ENCODE measurements at regions not wholly inside any gene's neighbourhood (a gene's known extent, or its start where the extent isn't known, plus 50 kb on each side); places are given as distances from the start of the nearest gene placed in this dataset.
"Not testable (repeated sequence)": the region's sequence is repeated elsewhere in the genome, so short reads cannot be mapped to it uniquely, and the experiment has no call there.

GRCh38 chr1:157409927-157410326 lies 142.4 kb downstream of the FCRL5 start:
- DNase-seq (ENCODE audit: low read depth): no peak

DNA sequence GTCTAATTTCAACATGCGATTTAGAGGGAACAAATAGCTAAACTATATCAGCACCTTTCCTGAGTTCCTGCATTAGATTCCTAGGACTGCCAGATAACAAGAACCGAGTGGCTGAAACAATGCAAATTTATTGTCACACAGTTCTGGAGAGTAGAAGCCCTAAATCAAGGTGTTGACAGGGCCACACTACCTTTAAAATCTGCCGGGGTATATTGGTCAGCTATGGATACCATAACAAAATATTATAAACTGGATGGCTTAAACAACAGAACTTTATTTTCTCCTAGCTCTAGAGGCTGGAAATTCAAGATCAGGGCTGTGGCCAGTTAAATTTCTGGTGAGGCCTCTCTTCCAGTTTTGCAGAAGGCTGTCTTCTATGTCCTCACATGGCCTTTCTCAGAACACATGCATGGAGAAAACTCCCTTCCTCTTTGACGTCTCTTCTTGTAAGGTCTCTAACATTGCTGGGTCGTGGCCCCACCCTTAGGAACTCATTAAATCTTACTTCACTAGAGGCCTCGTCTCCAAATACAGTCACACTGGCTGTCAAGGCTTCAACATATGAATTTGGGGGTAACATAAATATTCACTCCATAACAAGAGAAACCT lies 144.3 kb downstream of the FCRL5 start:
- no peak for DNase-seq (ENCODE audit: low read depth)

DNA sequence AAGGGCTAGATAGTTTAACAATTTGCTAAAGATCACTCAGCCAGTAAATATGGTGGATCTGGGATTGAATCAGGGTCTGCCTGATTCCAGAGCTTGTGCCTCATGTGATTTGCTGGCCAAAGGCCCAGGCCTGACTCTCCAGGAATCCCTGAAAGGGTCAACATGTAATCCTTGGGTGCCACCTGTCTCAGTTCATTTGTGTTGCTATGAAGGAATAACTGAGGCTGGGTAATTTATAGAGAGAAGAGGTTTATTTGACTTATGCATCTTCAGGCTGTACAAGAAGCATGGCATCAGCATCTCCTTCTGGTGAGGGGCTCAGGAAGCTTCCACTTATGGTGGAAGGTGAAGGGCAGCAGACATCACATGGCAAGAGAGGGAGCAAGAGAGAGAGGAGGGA lies 144.9 kb downstream of the FCRL5 start:
- no peak for DNase-seq (ENCODE audit: low read depth)

GRCh38 chr1:157405662-157406061 lies 146.7 kb downstream of the FCRL5 start:
- DNase-seq (ENCODE audit: low read depth): no peak

DNA sequence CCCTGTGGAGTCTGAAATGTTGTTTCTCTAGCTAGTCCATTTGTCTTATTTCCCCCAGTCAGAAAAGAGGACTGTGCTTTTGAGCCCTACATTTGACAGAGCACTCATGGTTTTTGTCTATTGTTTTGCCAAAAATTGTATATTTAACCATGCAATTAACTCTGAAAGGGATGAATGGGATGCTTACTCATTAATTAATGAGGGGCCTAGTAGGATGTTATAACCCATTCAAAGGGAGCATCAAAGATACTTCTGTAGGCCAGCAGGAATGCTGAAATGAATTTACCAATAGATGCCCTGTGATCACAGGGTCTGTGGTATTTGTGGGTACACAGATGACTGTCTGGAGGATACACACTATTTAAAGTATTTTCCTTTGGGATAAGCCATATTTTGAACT lies 147.7 kb downstream of the FCRL5 start:
- DNase-seq (ENCODE audit: low read depth): no peak

DNA sequence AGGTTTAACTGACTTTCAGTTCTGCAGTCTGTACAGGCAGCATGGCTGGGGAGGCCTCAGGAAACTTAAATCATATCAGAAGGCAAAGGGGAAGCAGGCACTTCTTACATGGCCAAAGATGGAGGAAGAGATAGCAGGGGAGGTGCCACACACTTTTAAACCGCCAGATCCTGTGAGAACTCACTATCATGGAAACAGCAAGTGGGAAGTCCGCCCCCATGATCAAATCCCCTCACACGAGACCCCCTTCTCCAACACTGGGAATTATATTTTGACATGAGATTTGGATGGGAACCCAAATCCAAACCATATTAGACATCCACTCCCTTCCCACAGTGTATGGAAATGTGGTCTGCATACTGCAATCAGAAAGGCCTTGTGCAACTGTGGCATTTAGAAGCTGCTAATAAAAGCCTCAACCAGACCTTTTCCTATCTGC lies 148.2 kb downstream of the FCRL5 start:
- peak; percentile 50 for DNase-seq (ENCODE audit: low read depth)

DNA sequence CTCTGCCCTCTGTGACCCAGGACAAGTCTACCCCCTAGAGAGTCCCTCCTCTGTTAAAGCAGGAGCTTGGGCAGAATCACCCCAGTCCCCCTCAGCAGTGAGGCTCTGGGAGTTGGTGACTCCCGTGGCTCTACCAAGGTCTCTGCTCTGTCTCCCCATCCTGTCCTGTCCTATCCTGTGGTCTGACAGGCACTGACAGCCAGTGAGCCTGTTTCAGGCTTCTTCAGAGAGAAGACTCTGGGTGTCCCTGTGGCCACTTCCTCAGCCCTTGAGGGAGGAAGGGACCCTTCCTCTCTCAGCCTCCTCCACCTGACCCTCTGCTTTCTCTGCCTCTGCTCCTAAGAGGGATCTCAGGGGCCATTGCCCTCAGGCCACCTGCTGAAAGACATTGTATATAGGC lies 148.7 kb downstream of the FCRL5 start:
- DNase-seq (ENCODE audit: low read depth): no peak

DNA sequence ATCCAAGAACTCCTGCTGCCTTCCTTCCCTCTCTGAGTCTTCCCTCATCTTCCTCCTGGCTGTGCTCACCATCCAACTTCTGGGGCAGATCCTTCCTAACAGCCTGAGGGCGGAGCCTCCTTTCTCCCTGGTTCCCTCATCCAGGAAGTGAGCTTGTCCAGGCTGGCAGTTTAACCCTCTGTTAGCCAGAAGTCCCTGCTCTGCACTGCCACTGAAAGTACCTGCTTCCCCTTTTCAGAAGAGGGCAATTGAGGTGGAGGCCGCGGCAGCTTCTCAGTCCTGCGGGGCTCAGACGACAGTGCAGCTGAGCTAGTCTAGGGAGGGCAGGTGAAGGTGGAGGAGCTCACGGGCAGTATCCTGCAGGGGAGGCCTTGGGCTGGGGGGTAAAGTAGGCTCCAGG lies 149.1 kb downstream of the FCRL5 start:
- peak; percentile 37 for DNase-seq (ENCODE audit: low read depth)

GRCh38 chr1:157400766-157401165 lies 151.5 kb downstream of the FCRL5 start:
- DNase-seq (ENCODE audit: low read depth): no peak

GRCh38 chr1:157399984-157400382 lies 152.3 kb downstream of the FCRL5 start:
- DNase-seq (ENCODE audit: low read depth): peak; percentile 75

GRCh38 chr1:157399343-157399983 lies 152.9 kb downstream of the FCRL5 start:
- DNase-seq (ENCODE audit: low read depth): peak; percentile 6

- peak; percentile 75 for DNase-seq (ENCODE audit: low read depth)
Observed at GRCh38 chr1:157390651-157391050, 161.7 kb downstream of the FCRL5 start.

DNA sequence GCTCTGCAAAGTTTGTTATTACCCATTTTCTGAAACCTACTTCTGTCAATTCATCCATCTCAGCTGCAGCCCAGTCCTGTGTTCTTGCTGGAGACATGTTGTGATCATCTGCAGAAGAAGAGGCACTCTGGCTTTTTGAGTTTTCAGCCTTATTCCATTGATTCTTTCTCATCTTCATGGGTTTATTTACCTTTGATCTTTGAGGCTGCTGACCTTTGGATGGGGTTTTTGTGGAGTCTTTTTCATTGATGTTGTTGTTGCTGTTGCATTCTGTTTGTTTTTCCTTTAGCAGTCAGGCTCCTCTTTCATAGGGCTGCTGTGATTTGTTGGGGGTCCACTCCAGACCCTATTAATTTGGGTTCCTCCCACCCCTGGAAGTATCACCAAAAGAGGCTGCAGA lies 164.3 kb downstream of the FCRL5 start:
- no peak for DNase-seq (ENCODE audit: low read depth)

DNA sequence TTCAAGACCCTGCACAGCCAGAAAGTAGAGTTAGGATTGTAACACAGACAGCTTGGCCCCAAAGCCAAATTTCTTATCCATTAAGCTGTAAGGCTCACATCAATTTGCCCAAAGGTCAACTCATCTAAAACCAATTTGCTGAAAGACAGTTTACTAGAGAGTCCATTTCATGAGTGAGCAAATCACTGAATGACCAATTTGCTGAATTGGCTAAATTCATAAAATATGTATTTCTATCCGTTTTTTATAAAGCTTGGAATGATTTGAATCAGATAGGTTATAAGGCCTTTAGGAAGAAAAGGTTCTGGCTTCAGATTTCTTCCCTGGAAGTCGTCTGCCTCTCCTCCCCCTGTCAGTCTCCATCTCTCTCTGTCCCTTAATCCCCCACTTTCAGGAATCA lies 168.1 kb downstream of the FCRL5 start:
- no peak for DNase-seq (ENCODE audit: low read depth)

GRCh38 chr1:157382351-157382750 lies 170.0 kb downstream of the FCRL5 start:
- no peak for DNase-seq (ENCODE audit: low read depth)

DNA sequence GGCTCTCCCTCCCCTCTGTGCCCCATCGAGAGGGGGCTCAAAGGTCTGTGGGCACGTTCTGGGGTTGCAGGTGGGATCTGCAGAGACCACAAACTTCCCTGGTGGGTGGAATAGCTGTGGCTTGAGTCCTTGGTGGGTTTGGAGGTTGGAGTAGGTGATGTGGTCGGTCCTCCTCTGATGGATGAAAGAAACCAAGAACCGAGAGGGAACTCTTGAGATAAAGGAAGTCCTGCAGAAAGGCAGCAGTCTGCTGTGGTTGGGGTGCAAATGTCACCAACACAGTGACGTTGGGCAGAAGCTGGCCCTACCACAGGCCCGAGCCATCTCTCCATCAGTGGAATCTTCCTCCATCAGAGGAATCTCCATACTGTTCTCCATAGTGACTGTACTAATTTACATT lies 171.8 kb downstream of the FCRL5 start:
- DNase-seq (ENCODE audit: low read depth): no peak

DNA sequence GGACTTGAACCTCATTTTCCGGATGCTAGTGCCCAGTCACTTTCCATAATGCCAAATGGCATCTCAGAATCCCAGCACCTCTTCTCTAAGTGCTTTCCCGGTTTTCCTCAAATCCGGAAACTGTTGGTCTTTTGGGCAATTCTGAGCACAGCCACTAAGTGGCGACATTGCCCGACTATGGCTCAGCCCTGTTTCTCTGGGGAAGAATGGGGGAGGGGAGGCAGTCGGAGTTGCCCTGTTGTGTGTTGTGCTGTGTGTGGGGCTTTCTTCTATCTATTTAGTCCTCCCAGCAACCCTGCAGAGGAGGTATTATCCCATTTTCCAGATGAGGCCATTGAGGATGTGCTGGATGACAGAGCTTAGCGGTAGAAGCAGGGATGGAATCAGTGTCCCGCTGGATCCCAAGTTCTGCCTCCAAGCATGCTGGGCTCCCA lies 175.0 kb downstream of the FCRL5 start:
- DNase-seq (ENCODE audit: low read depth): peak; percentile 27

- DNase-seq (ENCODE audit: low read depth): no peak
Observed at GRCh38 chr1:157376681-157377080, 175.6 kb downstream of the FCRL5 start.

DNA sequence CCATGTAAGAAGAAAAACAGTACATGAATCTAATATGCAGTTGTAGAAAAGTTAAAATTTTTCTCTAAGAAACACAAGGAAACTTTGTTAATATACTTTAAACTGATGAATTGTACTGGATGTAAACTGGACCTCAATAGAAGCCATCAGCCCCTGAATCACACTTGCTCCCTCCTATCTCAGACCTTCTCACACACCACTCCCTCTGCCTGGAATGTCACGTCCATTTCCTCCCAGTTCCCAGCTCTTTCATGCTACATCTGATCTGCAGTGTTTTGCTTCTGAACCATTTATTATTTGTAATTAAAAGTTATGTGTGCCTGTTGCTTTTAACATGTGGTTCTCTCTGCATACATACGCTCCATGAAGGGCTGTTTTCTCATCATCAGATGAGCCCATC lies 180.0 kb downstream of the FCRL5 start:
- not testable (repeated sequence) for DNase-seq (ENCODE audit: low read depth)

DNA sequence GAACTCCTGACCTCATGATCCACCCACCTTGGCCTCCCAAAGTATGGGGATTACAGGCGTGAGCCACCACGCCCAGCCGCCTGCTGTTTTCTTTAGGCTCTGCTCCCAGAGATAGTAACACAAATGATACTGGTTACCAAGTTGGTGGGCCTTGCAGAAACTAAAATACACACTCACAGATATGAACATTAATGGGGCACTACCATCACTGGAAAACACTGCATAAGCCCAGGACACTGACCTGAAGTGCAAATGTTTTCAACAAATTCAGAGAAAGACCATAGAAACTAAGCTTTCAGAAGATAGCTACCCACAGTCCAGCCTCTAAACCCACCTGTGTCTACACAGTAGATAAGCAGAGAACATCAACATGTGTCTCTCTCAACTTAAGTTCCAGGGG lies 180.5 kb downstream of the FCRL5 start:
- DNase-seq (ENCODE audit: low read depth): no peak

DNA sequence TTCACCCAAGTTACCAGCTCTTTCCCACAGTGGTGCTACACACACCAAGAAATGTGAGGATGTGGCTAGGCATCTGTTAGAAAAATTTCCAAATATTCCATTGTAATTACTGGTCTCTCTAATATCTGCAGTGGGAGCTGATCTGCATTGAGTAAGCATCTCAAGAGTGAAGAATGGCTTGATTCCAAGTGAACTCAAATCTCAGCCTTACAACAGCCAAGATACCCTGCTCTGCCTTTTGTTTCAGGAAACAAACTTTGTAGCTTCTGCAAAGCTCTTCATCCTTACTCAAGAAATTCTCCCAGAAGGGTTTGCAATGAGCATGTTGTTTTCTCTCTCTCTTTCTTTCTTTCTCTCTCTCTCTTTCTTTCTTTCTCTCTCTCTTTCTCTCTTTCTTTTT lies 181.1 kb downstream of the FCRL5 start:
- DNase-seq (ENCODE audit: low read depth): no peak

DNA sequence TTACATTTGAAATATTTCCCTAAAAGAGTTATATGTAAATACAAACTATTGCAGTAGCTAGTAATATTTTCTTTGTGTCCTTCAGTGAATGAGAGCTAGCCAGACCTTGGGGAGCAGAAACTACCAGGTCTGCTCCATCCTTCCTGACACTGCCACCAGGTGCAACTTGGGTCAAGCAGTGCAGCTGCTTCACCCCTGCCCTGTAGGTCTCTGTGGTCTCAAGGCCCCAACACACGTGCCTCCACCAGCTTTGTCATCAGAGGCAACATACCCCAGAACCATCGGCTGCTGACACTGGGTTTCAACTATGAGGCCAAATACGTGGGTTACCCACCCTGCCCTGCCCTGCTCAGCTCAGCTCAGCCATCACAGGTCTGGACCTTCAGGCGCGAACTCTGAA lies 181.6 kb downstream of the FCRL5 start:
- no peak for DNase-seq (ENCODE audit: low read depth)

DNA sequence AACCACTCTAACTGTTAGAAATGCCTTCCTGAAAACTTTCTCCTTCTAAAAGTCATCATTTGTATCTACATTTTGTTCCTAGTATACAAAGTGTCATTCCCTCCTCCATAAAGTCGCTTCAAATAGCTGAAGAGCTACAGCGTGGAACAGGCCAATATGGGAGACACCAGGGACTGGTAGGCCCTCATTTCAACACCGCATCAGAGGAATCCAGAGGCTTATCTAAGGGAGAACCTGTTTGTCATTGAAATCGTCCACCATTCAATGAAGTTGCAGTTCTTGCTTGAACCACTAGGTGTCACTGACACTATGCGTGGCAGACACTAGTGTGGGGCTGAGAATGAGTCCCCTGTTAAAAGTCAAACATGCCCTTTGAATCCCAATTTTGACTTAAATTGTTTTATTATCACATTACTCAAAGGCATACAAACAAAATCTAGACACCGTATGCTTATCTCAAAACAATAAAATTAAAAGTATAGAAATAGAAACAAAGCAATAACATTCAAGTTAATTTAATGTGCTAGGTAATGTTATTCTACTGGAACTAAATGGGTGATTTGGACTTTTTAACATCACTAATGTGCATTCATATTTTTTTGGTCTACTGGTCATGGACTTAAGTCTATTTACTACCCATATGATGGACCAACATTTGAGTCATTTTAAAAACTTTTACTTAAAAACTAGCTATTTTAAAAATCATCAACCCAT lies 182.3 kb downstream of the FCRL5 start:
- DNase-seq (ENCODE audit: low read depth): peak; percentile 47
